ENCODE measurements at regions not wholly inside any gene's neighbourhood (a gene's known extent, or its start where the extent isn't known, plus 50 kb on each side); places are given as distances from the start of the nearest gene placed in this dataset.

DNA sequence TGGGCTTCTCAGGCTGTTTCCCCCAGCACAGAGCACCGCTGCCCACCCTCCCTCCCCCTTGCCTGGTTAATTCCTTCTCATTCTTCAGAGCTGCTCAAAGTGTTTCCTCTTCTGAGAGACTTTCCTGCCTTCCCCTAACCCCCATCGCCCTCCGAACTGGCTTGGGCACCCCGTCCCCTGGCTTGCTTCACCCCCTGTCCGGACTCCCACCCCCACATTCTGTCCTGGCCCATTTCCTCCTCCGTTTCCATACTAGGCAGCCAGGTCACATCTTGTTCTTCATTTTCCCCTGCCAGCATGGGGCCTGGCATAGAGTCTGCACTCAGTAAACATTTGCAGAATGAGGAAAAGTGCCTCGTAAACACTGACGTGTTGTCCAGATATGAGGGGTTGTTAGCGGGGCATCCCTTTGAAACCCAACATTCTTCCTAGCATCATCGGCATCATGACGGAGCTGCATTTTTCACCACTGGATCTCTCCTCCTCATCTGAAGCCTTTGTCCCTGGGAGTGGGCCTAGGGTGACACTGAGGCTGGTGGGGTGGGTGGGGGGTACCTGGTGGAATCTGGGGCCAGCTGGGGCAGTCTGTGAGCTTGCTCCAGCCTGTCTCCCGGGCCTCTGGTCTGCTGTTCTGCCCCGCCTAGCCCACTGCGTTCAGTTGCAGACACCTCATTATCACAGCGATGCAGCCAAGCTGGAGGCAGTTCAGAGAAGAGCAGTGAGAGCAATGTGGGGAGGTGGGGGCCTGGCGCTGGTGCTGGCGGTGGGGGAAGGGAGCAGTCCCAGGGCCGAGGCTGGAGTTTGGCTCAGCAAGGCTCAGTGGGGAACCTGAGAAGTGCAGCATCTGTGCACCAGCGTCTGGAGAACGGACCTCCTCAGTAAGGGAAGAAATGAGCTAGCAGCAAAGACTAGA, 149.4 kb upstream of the PJA1 start:
- H3K27me3 ChIP-seq (ENCODE audit: control insufficient read depth, insufficient read depth, low read length) = peaks cover 8% of the 10 kb centered on the region
- DNase-seq (ENCODE audit: low read depth) = no peak
- no peaks in the 10 kb centered on the region for H3K36me3 ChIP-seq (ENCODE audit: control insufficient read depth, insufficient read depth, low read length)
- no peak overlapping the region for H3K4me3 ChIP-seq (ENCODE audit: low read depth, low read length)
- TF ChIP-seq, protein P1, sequence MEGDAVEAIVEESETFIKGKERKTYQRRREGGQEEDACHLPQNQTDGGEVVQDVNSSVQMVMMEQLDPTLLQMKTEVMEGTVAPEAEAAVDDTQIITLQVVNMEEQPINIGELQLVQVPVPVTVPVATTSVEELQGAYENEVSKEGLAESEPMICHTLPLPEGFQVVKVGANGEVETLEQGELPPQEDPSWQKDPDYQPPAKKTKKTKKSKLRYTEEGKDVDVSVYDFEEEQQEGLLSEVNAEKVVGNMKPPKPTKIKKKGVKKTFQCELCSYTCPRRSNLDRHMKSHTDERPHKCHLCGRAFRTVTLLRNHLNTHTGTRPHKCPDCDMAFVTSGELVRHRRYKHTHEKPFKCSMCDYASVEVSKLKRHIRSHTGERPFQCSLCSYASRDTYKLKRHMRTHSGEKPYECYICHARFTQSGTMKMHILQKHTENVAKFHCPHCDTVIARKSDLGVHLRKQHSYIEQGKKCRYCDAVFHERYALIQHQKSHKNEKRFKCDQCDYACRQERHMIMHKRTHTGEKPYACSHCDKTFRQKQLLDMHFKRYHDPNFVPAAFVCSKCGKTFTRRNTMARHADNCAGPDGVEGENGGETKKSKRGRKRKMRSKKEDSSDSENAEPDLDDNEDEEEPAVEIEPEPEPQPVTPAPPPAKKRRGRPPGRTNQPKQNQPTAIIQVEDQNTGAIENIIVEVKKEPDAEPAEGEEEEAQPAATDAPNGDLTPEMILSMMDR (IDR thresholded peaks at IDR 0.05; ENCODE audit: insufficient read depth, low read length, poor library complexity, severe bottlenecking) = no peak

DNA sequence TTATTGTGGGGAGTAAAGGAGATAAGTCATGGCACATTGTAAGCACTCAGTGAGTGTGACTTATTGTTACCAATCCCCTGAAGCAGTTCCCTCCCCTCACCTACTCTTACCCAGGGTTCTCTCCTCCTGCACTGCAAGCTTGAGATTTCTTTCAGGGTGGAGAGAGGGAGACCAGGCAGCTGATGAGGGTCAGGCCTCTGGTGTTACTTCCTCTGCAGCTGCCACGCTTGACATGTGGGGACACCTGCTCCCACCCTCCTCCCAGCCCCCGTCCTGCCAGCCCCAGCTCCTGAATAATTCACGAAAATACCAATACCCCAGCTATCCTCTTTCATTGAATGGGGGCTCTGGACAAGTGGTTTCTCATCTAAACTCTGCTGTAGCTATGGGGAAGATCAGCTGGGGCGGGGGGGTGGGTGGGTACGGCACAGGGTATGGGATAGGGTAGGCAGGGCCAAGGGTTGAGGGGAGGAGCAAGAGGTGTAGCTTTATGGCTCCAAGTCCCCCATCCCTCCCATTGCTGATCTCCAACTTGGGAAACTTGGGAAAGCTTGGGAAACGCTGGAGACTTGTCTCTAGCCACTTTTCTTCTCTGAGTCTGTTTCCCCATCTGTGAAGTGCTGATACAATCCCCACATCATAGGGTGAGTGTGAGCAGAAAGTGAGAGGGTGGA, 148.5 kb upstream of the PJA1 start:
- Histone ChIP-seq H3K4me3 (ENCODE audit: low read depth, low read length) (no peak overlapping the region), H3K27me3 (ENCODE audit: control insufficient read depth, insufficient read depth, low read length) (peaks cover 8% of the 10 kb centered on the region), H3K36me3 (ENCODE audit: control insufficient read depth, insufficient read depth, low read length) (no peaks in the 10 kb centered on the region)
- TF ChIP-seq, protein P1 (IDR thresholded peaks at IDR 0.05; ENCODE audit: insufficient read depth, low read length, poor library complexity, severe bottlenecking) = no peak
- no peak for DNase-seq (ENCODE audit: low read depth)

DNA sequence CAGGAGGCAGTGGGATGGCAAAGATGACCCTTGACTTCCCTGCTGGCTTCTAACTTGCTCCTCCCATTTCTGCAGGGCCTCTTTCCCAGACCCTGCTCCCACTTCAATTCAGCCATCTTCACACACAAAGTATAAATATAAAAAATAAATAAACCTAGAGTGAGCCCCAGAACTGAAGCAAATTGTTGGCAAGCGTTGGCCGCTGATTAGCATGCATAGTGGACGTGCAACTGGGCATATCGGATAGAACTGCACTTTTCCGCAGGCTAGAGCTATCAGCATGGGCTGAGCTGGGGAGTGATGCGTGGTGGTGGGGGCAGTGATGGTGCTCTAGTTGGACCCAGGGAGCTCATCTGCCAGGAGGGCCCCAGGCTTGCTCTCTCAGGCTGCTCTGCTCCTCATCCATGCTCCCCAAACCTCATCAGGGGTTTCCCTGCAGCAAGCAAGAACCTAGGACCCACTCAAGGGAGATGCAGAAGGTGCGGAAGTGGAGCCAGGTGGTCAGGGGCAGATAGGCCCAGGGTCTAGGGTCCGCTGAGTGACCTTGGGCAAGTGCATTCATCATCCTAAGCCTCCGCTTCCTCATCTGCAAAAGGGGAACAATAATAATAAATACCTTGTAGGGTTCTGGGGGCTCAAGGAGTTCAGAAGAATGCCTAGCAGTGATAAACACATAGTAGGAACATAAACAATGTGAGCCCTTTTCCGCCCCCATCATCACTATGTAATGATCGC, 146.8 kb upstream of the PJA1 start:
- no peak overlapping the region for H3K4me3 ChIP-seq (ENCODE audit: low read depth, low read length)
- no peak for DNase-seq (ENCODE audit: low read depth)
- H3K36me3 ChIP-seq (ENCODE audit: control insufficient read depth, insufficient read depth, low read length) = no peaks in the 10 kb centered on the region
- peaks cover 6% of the 10 kb centered on the region for H3K27me3 ChIP-seq (ENCODE audit: control insufficient read depth, insufficient read depth, low read length)
- TF ChIP-seq, protein P1 (IDR thresholded peaks at IDR 0.05; ENCODE audit: insufficient read depth, low read length, poor library complexity, severe bottlenecking) = no peak

DNA sequence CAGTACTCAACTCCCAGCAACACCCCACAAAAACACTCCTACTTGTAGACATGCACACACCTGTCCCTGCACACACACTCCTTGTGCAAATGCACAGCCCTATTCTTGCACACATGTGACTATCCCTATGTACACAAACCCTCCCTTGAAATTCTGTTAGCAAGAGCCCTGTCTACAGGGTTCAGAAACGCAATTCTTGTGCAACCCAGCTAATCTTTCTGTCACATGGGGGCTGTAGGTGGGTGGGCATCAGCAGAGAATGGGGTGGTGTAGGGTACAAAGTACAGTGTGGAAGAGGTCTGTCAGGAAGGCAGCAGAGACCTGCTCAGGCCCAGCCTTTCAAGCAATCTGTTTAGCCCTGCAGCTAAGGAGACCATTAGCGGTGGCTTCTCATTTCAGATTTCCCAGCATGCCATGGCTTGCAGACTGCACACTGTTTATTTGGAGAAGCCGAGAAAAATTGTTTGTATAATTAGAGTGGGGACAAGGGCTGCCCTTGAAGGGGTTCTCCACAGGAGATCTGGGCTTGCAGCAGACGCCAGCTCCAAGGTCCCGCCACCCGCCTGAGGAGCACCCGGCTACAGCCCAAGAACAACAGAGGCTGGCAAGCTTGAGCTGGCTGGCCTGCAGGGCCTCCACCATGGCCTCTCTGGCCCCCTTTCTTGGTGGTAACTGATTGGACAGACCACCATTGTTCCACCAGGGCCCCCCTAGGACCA, 144.0 kb upstream of the PJA1 start:
- Histone ChIP-seq H3K4me3 (ENCODE audit: low read depth, low read length) (no peak overlapping the region), H3K27me3 (ENCODE audit: control insufficient read depth, insufficient read depth, low read length) (peaks cover 9% of the 10 kb centered on the region), H3K36me3 (ENCODE audit: control insufficient read depth, insufficient read depth, low read length) (no peaks in the 10 kb centered on the region)
- TF ChIP-seq, protein P1 (IDR thresholded peaks at IDR 0.05; ENCODE audit: insufficient read depth, low read length, poor library complexity, severe bottlenecking) = no peak
- no peak for DNase-seq (ENCODE audit: low read depth)

DNA sequence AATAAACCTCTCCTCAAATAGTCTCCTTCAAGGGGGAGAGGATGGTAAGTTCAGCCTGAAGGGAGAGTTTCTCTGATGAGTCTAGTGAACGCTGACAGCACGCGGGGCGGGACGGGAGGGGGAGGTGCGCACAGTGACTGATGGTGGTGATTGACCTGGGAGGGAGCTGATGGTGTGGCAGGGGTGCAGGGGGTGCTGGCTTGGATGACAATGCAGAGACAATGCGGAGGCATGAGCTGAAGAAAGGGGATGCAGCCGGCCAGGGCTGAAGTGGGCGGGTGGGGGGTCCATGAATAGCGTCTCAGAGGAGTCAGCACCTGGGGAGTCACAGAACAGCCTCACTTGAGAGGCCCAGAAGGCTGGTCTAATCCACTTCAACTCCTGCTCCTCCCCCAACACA, 142.5 kb upstream of the PJA1 start:
- no peak for DNase-seq (ENCODE audit: low read depth)
- no peaks in the 10 kb centered on the region for H3K36me3 ChIP-seq (ENCODE audit: control insufficient read depth, insufficient read depth, low read length)
- H3K4me3 ChIP-seq (ENCODE audit: low read depth, low read length) = no peak overlapping the region
- TF ChIP-seq, protein P1 (IDR thresholded peaks at IDR 0.05; ENCODE audit: insufficient read depth, low read length, poor library complexity, severe bottlenecking) = no peak
- peaks cover 6% of the 10 kb centered on the region for H3K27me3 ChIP-seq (ENCODE audit: control insufficient read depth, insufficient read depth, low read length)
